HTR-8/SVneo (cell line): ENCODE measurements at regions not wholly inside any gene's neighbourhood (a gene's known extent, or its start where the extent isn't known, plus 50 kb on each side); places are given as distances from the start of the nearest gene placed in this dataset.
"Not testable (repeated sequence)": the region's sequence is repeated elsewhere in the genome, so short reads cannot be mapped to it uniquely, and the experiment has no call there.

Source experiments
- DNase-seq: peaks from one replicate; pipeline ENCODE4 v3.0.0; 2011; ENCODE audit warnings: low spot score, mixed read lengths; ENCODE audit not compliant: insufficient read length
- FAIRE-seq: peaks from 2 replicates; lab custom pipeline; 2011; peaks lifted over from hg19 to GRCh38; lab: Jason Lieb, UNC

- DNase-seq, result no peak
- no peak for FAIRE-seq
Observed at GRCh38 chr4:134934036-134934808, 732.6 kb upstream of the PABPC4L start.

GRCh38 chr4:134915355-134915754 is 713.8 kb upstream of the PABPC4L start:
- DNase-seq (no peak), FAIRE-seq (no peak)

- not testable (repeated sequence) for FAIRE-seq, DNase-seq
Observed at GRCh38 chr4:134914250-134914649, 712.7 kb upstream of the PABPC4L start.

DNA sequence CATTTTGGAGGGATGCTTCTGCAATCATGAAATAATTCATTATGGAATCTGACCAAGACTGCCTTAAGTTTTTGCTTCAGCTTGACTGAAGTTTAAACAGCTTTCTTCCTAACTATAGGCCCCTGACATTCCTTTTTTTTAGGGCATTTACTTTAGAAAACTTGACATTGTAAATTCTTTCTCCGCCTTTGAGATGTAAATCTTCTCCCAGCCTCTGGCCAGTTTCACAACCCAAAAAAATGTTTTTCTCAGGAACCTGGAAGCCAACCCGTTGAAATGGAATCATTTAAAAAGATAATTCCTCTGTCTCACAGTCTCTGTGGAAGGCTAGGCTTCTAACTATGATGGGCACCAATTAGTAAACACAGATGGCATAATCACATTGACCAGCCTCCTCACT is 710.4 kb upstream of the PABPC4L start:
- FAIRE-seq (no peak), DNase-seq (no peak)

- FAIRE-seq (no peak), DNase-seq (peak; percentile 14)
Observed at GRCh38 chr4:134906404-134907023, 704.9 kb upstream of the PABPC4L start.

DNA sequence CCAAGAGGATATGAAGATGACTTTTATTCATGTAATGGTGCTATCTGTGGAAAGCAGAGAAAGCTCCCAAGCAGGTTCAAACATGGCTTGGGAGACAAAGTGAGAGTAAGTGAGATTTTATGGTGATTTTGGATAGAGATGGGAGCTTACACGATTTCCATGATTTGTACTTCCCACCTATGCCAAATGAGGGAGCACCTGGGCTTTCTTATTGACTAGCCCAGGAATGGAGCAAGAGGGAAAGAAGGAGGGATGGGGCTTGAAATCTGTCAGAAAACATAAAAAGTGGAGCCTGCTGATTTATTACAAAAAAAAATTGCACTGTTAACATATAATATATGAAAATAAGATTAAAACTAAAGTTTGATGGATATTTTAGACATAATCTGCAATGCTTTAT is 703.5 kb upstream of the PABPC4L start:
- DNase-seq (no peak), FAIRE-seq (no peak)

GRCh38 chr4:134888156-134888555 is 686.6 kb upstream of the PABPC4L start:
- DNase-seq (no peak), FAIRE-seq (no peak)

DNA sequence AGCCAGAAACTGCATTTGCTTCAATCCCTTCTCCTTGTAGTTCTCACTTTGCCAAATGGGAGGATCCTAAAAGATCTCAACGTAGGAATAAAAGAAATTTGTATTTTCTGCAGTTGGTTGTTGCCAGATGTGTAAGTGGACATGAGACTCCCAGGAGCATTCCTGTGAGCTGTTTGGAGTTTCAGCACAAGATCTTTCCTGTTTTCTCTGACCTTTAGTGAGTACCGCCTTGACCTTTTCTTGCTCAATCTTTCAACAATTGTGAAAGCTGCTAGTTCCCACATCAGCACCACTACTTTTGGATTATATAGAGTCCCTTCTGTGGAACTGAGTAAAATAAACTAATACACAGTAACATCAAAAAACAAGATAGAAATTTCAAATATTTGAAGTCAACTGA is 683.8 kb upstream of the PABPC4L start:
- DNase-seq (no peak), FAIRE-seq (no peak)

DNA sequence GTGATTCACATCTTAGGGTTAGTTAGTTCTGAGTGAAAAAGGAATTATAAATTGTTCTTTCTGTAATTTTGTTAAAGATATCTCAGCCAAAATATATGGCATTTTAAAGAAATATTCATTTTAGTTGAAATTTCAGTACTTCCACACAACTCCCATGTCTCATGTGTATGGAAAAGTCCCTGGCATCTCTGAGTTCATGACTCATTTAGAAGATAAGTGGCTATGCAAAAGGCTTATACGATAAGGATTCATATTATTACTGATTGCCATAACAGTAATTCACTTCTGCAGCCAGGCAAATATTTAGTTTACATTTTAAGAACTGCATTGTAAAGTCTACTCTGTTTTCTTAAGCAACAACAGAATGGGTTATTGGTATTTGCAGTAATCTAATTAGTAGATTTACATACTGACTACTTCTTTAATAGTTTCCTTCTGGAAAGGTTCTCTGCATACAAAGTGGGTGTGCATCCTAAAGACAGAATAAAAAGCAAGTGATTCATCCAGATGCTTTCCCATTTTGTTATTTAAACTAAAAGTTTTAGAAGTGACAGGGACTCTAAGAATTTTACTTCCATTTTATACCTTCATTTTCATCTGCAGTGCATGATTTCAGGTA is 682.4 kb upstream of the PABPC4L start:
- DNase-seq, result no peak
- FAIRE-seq, result no peak

DNA sequence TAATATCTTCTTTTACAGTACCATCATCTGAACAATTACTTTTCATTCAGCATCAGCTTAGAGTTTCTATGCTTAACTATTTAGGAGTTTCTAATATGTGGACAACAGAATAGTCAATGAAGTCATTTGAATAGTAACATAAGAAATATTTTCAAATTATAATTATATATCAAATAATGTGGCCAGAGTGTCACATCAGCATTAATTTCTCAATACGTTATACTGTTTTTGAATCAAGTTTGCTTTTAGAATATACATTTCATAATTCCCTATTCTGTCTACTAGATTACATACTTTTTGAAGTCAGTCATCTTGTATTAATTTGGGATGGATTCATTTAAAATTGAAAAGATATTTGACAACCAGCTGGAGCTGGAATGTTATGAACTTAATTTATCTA is 677.4 kb upstream of the PABPC4L start:
- no peak for DNase-seq
- no peak for FAIRE-seq

DNA sequence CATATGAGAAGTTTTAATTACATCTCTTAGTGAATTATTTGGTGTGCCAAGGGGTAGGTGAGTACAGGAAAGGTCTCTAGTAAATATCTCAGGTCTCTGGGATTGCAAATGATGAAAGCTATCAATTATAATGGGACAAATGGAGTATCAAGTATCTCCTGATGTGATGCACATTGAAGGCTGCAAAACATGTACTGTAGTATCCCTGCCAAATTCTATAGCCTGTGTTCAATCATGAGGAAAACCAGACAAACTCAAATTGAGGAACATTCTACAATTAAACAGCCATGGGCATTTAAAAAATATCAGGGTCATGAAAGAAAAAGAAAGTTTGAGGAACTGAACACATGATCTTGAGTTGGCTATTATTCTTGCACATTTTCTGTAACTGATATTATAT is 665.4 kb upstream of the PABPC4L start:
- no peak for FAIRE-seq
- no peak for DNase-seq

DNA sequence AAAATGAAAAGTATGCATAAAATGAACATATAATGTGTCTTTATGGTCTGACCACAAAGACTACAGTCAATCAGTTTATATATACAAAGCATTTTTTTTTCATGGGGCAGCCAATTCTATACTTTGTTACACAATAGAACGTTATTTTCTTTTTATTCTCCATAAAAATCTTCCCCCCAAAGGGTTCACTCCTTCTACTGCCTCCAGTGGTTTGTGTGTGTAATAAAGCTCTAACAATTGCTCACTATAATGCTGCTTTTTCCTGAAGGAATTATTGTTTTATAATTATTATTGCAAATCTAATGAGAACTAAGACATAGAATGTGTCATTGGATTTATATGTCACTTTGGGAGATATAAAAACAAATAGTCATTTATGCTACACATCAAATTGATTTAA is 664.1 kb upstream of the PABPC4L start:
- DNase-seq, result no peak
- FAIRE-seq, result no peak

- no peak for DNase-seq
- no peak for FAIRE-seq
Observed at GRCh38 chr4:134862116-134862515, 660.5 kb upstream of the PABPC4L start.

GRCh38 chr4:134848681-134849080 is 647.1 kb upstream of the PABPC4L start:
- DNase-seq, result no peak
- FAIRE-seq, result no peak

GRCh38 chr4:134830741-134831140 is 629.2 kb upstream of the PABPC4L start:
- FAIRE-seq, DNase-seq: not testable (repeated sequence)

- FAIRE-seq (no peak), DNase-seq (no peak)
Observed at GRCh38 chr4:134812611-134813010, 611.0 kb upstream of the PABPC4L start.

DNA sequence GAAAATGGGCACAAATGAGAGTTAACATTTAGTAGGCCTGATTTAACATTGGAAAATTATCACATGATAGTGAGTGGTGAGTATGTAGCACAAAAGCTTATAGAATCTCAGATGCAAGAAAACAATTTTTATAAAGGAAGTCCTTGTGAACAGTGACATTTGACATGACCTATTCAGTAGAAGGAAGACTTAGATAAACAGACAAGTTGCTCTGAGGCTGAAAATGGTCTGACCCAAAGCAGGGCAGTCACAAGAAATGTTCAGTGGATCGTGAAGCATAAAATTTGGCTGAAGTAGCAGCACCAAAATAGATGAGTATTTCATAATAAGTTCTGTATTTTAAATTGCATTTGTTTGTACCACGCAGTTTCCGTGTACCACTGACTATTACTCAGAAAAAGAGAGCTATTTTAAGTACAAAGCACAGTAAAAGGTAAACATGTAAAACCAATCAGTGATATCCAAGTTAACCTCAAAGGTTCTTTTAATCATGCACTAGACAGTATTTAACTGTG is 605.7 kb upstream of the PABPC4L start:
- FAIRE-seq, result no peak
- no peak for DNase-seq

GRCh38 chr4:134798573-134798972 is 597.0 kb upstream of the PABPC4L start:
- DNase-seq (no peak), FAIRE-seq (no peak)

DNA sequence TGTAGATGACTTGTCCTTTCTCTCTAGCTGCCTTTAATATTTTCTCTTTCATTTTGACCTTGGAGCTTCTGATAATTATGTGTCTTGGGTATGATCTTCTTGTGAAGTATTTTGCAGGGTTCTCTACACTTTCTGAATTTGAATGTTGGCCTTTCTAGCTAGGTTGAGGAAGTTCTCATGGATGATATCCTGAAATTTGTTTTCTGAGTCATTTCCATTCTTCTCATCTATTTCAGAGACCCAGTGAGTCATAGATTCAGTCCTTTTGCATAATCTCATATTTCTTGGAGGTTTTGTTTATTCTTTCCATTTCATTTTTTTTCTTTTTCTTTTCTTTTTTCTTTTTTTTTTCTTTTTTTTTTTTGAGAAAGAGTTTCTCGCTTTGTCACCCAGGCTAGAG is 585.7 kb upstream of the PABPC4L start:
- no peak for FAIRE-seq
- DNase-seq, result no peak

- no peak for DNase-seq
- FAIRE-seq, result no peak
Observed at GRCh38 chr4:134780244-134780643, 578.7 kb upstream of the PABPC4L start.

- DNase-seq (peak; percentile 23), FAIRE-seq (no peak)
Observed at GRCh38 chr4:134777606-134778005, 576.0 kb upstream of the PABPC4L start.
